ENCODE measurements at regions not wholly inside any gene's neighbourhood (a gene's known extent, or its start where the extent isn't known, plus 50 kb on each side); places are given as distances from the start of the nearest gene placed in this dataset.
"Not testable (repeated sequence)": the region's sequence is repeated elsewhere in the genome, so short reads cannot be mapped to it uniquely, and the experiment has no call there.

GRCh38 chr13:50425772-50426171 is 410.5 kb downstream of the KCNRG start:
- no peak for DNase-seq

GRCh38 chr13:50426927-50427326 is 411.7 kb downstream of the KCNRG start:
- DNase-seq, result no peak

- DNase-seq, result not testable (repeated sequence)
Observed at GRCh38 chr13:50427511-50427910, 412.3 kb downstream of the KCNRG start.

- no peak for DNase-seq
Observed at GRCh38 chr13:50428183-50428877, 413.1 kb downstream of the KCNRG start.

- no peak for DNase-seq
Observed at GRCh38 chr13:50435011-50435410, 408.5 kb downstream of the DLEU7 start.

GRCh38 chr13:50437252-50437651 is 406.2 kb downstream of the DLEU7 start:
- DNase-seq, result no peak

- DNase-seq, result no peak
Observed at GRCh38 chr13:50438351-50438750, 405.1 kb downstream of the DLEU7 start.

- DNase-seq, result no peak
Observed at GRCh38 chr13:50441130-50441529, 402.4 kb downstream of the DLEU7 start.

- no peak for DNase-seq
Observed at GRCh38 chr13:50444726-50445125, 398.8 kb downstream of the DLEU7 start.

- DNase-seq, result no peak
Observed at GRCh38 chr13:50446611-50447010, 396.9 kb downstream of the DLEU7 start.

- no peak for DNase-seq
Observed at GRCh38 chr13:50448535-50448998, 394.9 kb downstream of the DLEU7 start.

- no peak for DNase-seq
Observed at GRCh38 chr13:50449465-50449864, 394.0 kb downstream of the DLEU7 start.

- DNase-seq, result no peak
Observed at GRCh38 chr13:50450279-50450678, 393.2 kb downstream of the DLEU7 start.

- DNase-seq, result no peak
Observed at GRCh38 chr13:50451609-50452008, 391.9 kb downstream of the DLEU7 start.

GRCh38 chr13:50452028-50452427 is 391.5 kb downstream of the DLEU7 start:
- DNase-seq, result no peak

GRCh38 chr13:50452756-50453155 is 390.7 kb downstream of the DLEU7 start:
- DNase-seq, result no peak

GRCh38 chr13:50453188-50453587 is 390.3 kb downstream of the DLEU7 start:
- no peak for DNase-seq

- DNase-seq, result no peak
Observed at GRCh38 chr13:50456111-50456510, 387.4 kb downstream of the DLEU7 start.

- no peak for DNase-seq
Observed at GRCh38 chr13:50457415-50458393, 385.8 kb downstream of the DLEU7 start.

- DNase-seq, result no peak
Observed at GRCh38 chr13:50459046-50459445, 384.4 kb downstream of the DLEU7 start.

- no peak for DNase-seq
Observed at GRCh38 chr13:50459658-50460057, 383.8 kb downstream of the DLEU7 start.

GRCh38 chr13:50460358-50460757 is 383.1 kb downstream of the DLEU7 start:
- no peak for DNase-seq

- no peak for DNase-seq
Observed at GRCh38 chr13:50461189-50461588, 382.3 kb downstream of the DLEU7 start.

- no peak for DNase-seq
Observed at GRCh38 chr13:50463719-50464118, 379.8 kb downstream of the DLEU7 start.

All from cortex of kidney (tissue), 1 donor.